H9 (cell line): ENCODE measurements at regions not wholly inside any gene's neighbourhood (a gene's known extent, or its start where the extent isn't known, plus 50 kb on each side); places are given as distances from the start of the nearest gene placed in this dataset.

ENCODE experiments used
- DNase-seq: peaks from one replicate; pipeline ENCODE4 v3.0.0-alpha.2; 2017
- H2AFZ ChIP-seq: one replicate; pipeline ENCODE4 v1.6.1; 2013; ENCODE audit warnings: mild to moderate bottlenecking, low read length, control low read depth, moderate library complexity
- H2AK5ac ChIP-seq: 2 replicates; pipeline ENCODE4 v1.6.1; 2013; ENCODE audit warnings: low read length, control low read depth, mixed read lengths; ENCODE audit not compliant: insufficient read length
- H2BK120ac ChIP-seq: one replicate; pipeline ENCODE4 v1.6.1; 2013; ENCODE audit warnings: low read depth, mild to moderate bottlenecking, low read length, control low read depth, inconsistent platforms; ENCODE audit not compliant: poor library complexity, severe bottlenecking
- H2BK12ac ChIP-seq: 2 replicates; pipeline ENCODE4 v1.6.1; 2013; ENCODE audit warnings: low read length, control low read depth, mixed read lengths, low read depth; ENCODE audit not compliant: insufficient read length
- H2BK15ac ChIP-seq: 2 replicates; pipeline ENCODE4 v1.6.1; 2013; ENCODE audit warnings: low read depth, low read length, control low read depth
- H2BK20ac ChIP-seq: one replicate; pipeline ENCODE4 v1.6.1; 2013; ENCODE audit warnings: low read depth, mild to moderate bottlenecking, low read length, control low read depth, inconsistent platforms; ENCODE audit not compliant: poor library complexity, severe bottlenecking
- H2BK5ac ChIP-seq: 2 replicates; pipeline ENCODE4 v1.6.1; 2013; ENCODE audit warnings: low read length, control low read depth, mixed read lengths; ENCODE audit not compliant: insufficient read length
- H3K14ac ChIP-seq: 2 replicates; pipeline ENCODE4 v1.6.1; 2013; ENCODE audit warnings: low read length, control low read depth; ENCODE audit not compliant: insufficient read depth
- H3K18ac ChIP-seq: 2 replicates; pipeline ENCODE4 v1.6.1; 2013; ENCODE audit warnings: low read depth, mild to moderate bottlenecking, mixed read lengths, low read length, control low read depth; ENCODE audit not compliant: insufficient read length
- H3K23ac ChIP-seq: 2 replicates; pipeline ENCODE4 v1.6.1; 2013; ENCODE audit warnings: low read length, control low read depth, mixed read lengths, low read depth; ENCODE audit not compliant: insufficient read length
- H3K23me2 ChIP-seq: 2 replicates; pipeline ENCODE4 v1.6.1; 2013; ENCODE audit warnings: low read depth, mild to moderate bottlenecking, mixed read lengths, low read length, control low read depth; ENCODE audit not compliant: insufficient read length, poor library complexity, severe bottlenecking
- H3K27ac ChIP-seq: 2 replicates; pipeline ENCODE4 v1.5.1; 2013; ENCODE audit warnings: low read length, control low read depth, mixed read lengths, low read depth; ENCODE audit not compliant: insufficient read length
- H3K27me3 ChIP-seq: 2 replicates; pipeline ENCODE4 v1.6.1; 2013; ENCODE audit warnings: low read length, control low read depth, inconsistent platforms; ENCODE audit not compliant: insufficient read depth
- H3K4ac ChIP-seq: 2 replicates; pipeline ENCODE4 v1.6.1; 2013; ENCODE audit warnings: low read depth, mild to moderate bottlenecking, control low read depth, inconsistent platforms, low read length, moderate library complexity
- H3K4me1 ChIP-seq: 2 replicates; pipeline ENCODE4 v1.6.1; 2013; ENCODE audit warnings: low read length, control low read depth, inconsistent platforms; ENCODE audit not compliant: insufficient read depth
- H3K4me2 ChIP-seq: 2 replicates; pipeline ENCODE4 v1.6.1; 2013; ENCODE audit warnings: low read length, control low read depth, mixed read lengths; ENCODE audit not compliant: insufficient read length, insufficient read depth
- H3K56ac ChIP-seq: 2 replicates; pipeline ENCODE4 v1.6.1; 2013; ENCODE audit warnings: low read depth, mild to moderate bottlenecking, mixed read lengths, low read length, control low read depth; ENCODE audit not compliant: insufficient read length
- H3K79me1 ChIP-seq: 2 replicates; pipeline ENCODE4 v1.6.1; 2013; ENCODE audit warnings: low read depth, mild to moderate bottlenecking, moderate library complexity, low read length, control low read depth, inconsistent platforms; ENCODE audit not compliant: insufficient read depth, poor library complexity, severe bottlenecking
- H3K79me2 ChIP-seq: 2 replicates; pipeline ENCODE4 v1.6.1; 2013; ENCODE audit warnings: low read length, control low read depth, inconsistent platforms; ENCODE audit not compliant: insufficient read depth
- H3K9ac ChIP-seq: 2 replicates; pipeline ENCODE4 v1.6.1; 2013; ENCODE audit warnings: low read length, control low read depth, mixed read lengths; ENCODE audit not compliant: insufficient read length; ENCODE audit errors: extremely low read depth
- H3K9me3 ChIP-seq: one replicate; pipeline ENCODE4 v1.6.1; 2013; ENCODE audit warnings: low read depth, low read length, inconsistent platforms; ENCODE audit not compliant: control insufficient read depth
- H3T11ph ChIP-seq: one replicate; pipeline ENCODE4 v1.6.1; 2013; ENCODE audit warnings: mild to moderate bottlenecking, low read length, control low read depth, inconsistent platforms
- H4K20me1 ChIP-seq: one replicate; pipeline ENCODE4 v1.6.1; 2013; ENCODE audit not compliant: control insufficient read depth, insufficient read length, insufficient read depth
- H4K5ac ChIP-seq: 2 replicates; pipeline ENCODE4 v1.6.1; 2013; ENCODE audit warnings: low read depth, mild to moderate bottlenecking, mixed read lengths, low read length, control low read depth; ENCODE audit not compliant: insufficient read length
- H4K8ac ChIP-seq: replicated peaks from 2 replicates; pipeline ENCODE4 v1.6.1; 2013; ENCODE audit warnings: low read length, control low read depth, mixed read lengths, low read depth; ENCODE audit not compliant: insufficient read length
- H4K91ac ChIP-seq: 2 replicates; pipeline ENCODE4 v1.6.1; 2013; ENCODE audit warnings: low read depth, mild to moderate bottlenecking, moderate library complexity, mixed read lengths, low read length, control low read depth; ENCODE audit not compliant: insufficient read length
- H3K27ac Mint-ChIP-seq, 3 experiments: 2 replicates in 2 of 3; 3 replicates in 1 of 3; pipeline ENCODE4 v1.8.0; 2020 to 2021; ENCODE audit warnings: mixed read lengths in 3 of 3, mild to moderate bottlenecking in 1 of 3, moderate library complexity in 1 of 3
- H3K27me3 Mint-ChIP-seq: 2 replicates; pipeline ENCODE4 v1.8.0; 2021; ENCODE audit warnings: low read depth, mild to moderate bottlenecking, moderate library complexity, mixed read lengths
- H3K36me3 Mint-ChIP-seq, 3 experiments: 2 replicates in 2 of 3; 3 replicates in 1 of 3; pipeline ENCODE4 v1.8.0; 2020 to 2021; ENCODE audit warnings: low read depth in 3 of 3, mixed read lengths in 3 of 3; ENCODE audit not compliant: insufficient read depth in 1 of 3
- H3K4me1 Mint-ChIP-seq, 2 experiments: 2 replicates each; pipeline ENCODE4 v1.8.0; 2020; ENCODE audit warnings: mixed read lengths in 2 of 2
- H3K4me3 Mint-ChIP-seq, 2 experiments: 2 replicates in 1 of 2; 3 replicates in 1 of 2; pipeline ENCODE4 v1.8.0; 2020 to 2021; ENCODE audit warnings: mild to moderate bottlenecking in 2 of 2, mixed read lengths in 2 of 2, moderate library complexity in 1 of 2
- H3K9me3 Mint-ChIP-seq, 2 experiments: 2 replicates in 1 of 2; 3 replicates in 1 of 2; pipeline ENCODE4 v1.8.0; 2020; ENCODE audit warnings: mild to moderate bottlenecking in 2 of 2, mixed read lengths in 2 of 2, moderate library complexity in 1 of 2
- CTCF ChIP-seq: fragments of 200-600 bp; sonication (generic); conservative IDR thresholded peaks from 3 replicates; pipeline ENCODE4 v1.8.0; 2021; ENCODE audit warnings: antibody characterized with exemption, mild to moderate bottlenecking
- WGBS: extraction: QIAGEN DNeasy Blood & Tissue Kit; methylation state at CpG from one replicate; pipeline ENCODE4 v1.1.7; 2013; ENCODE audit warnings: missing lambda C conversion rate, low lambda C conversion rate, mixed read lengths; ENCODE audit not compliant: insufficient read length; ENCODE audit errors: extremely low coverage; 5-methylcytosine and 5-hydroxymethylcytosine counted together

GRCh38 chr18:78017869-78018268 lies 768.2 kb downstream of the GALR1 start:
- H2BK5ac ChIP-seq = no peak overlapping the region
- no peak overlapping the region for H2BK12ac ChIP-seq
- H3K4me3 Mint-ChIP-seq = no peak overlapping the region
- no peak overlapping the region for H3K9ac ChIP-seq
- no CpG with 5 or more reads among the region's 8 CpGs for WGBS
- no peak overlapping the region for H3K56ac ChIP-seq
- H3K79me1 ChIP-seq = no peaks in the 10 kb centered on the region
- H3K4ac ChIP-seq = no peak overlapping the region
- no peak overlapping the region for H2BK20ac ChIP-seq
- no peak overlapping the region for H3T11ph ChIP-seq
- no peaks in the 10 kb centered on the region; a peak in 2 of 5 replicates for H3K9me3 Mint-ChIP-seq
- H3K27me3 ChIP-seq = peaks cover 12% of the 10 kb centered on the region; the same call in 1 of the 2 replicates
- H4K91ac ChIP-seq = no peak overlapping the region
- TF ChIP-seq CTCF = no peak
- no peak overlapping the region for H4K5ac ChIP-seq
- H3K36me3 Mint-ChIP-seq = no peaks in the 10 kb centered on the region
- no peaks in the 10 kb centered on the region for H3K79me2 ChIP-seq
- H2BK15ac ChIP-seq = no peak overlapping the region
- no peak overlapping the region for H4K8ac ChIP-seq
- no peak overlapping the region for H3K23ac ChIP-seq
- H2AK5ac ChIP-seq = no peak overlapping the region
- H3K4me1 Mint-ChIP-seq = peaks cover 8% of the 10 kb centered on the region in 2 experiments
- no peak for DNase-seq
- peaks cover 43% of the 10 kb centered on the region for H3K27me3 Mint-ChIP-seq
- no peak overlapping the region for H2BK120ac ChIP-seq
- no peak overlapping the region for H3K27ac Mint-ChIP-seq
- peaks cover 3% of the 10 kb centered on the region for H3K23me2 ChIP-seq
- H3K4me1 ChIP-seq = peaks cover 2% of the 10 kb centered on the region; the same call in 1 of the 2 replicates
- H3K4me2 ChIP-seq = no peak overlapping the region
- no peak overlapping the region for H2AFZ ChIP-seq
- H3K14ac ChIP-seq = 0 out of 2 replicates have a peak overlapping the region, but pooled peaks have one; percentile 29
- no peak overlapping the region for H3K27ac ChIP-seq
- H3K18ac ChIP-seq = no peak overlapping the region
- no peaks in the 10 kb centered on the region for H4K20me1 ChIP-seq
- H3K9me3 ChIP-seq = no peaks in the 10 kb centered on the region
